IMR-90 (cell line): ENCODE measurements at regions not wholly inside any gene's neighbourhood (a gene's known extent, or its start where the extent isn't known, plus 50 kb on each side); places are given as distances from the start of the nearest gene placed in this dataset.

Experiments
- CTCF ChIP-seq: conservative IDR thresholded peaks from 2 replicates; pipeline ENCODE4 v1.5.1; 2012; ENCODE audit warnings: mild to moderate bottlenecking, low read depth, low read length, improper control_type of control experiment
- ELK1 ChIP-seq: fragments of 150-350 bp; IDR thresholded peaks from 2 replicates; pipeline ENCODE4 v1.6.1; 2016; ENCODE audit warnings: low read depth, mild to moderate bottlenecking, low read length, moderate library complexity, borderline replicate concordance
- MAFK ChIP-seq: IDR thresholded peaks from 2 replicates; pipeline ENCODE4 v1.6.1; 2012; ENCODE audit warnings: low read depth, low read length, improper control_type of control experiment
- MAZ ChIP-seq: IDR thresholded peaks from 2 replicates; pipeline ENCODE4 v1.6.1; 2012; ENCODE audit warnings: low read depth, mild to moderate bottlenecking, low read length, improper control_type of control experiment, moderate library complexity, borderline replicate concordance
- POLR2A ChIP-seq: IDR thresholded peaks from 2 replicates; pipeline ENCODE4 v1.6.1; 2012; ENCODE audit warnings: mild to moderate bottlenecking, low read depth, low read length
- RAD21 ChIP-seq: IDR thresholded peaks from 2 replicates; pipeline ENCODE4 v1.6.1; 2012; ENCODE audit warnings: low read length, improper control_type of control experiment
- RCOR1 ChIP-seq: IDR thresholded peaks from 2 replicates; pipeline ENCODE4 v1.6.1; 2012; ENCODE audit warnings: mild to moderate bottlenecking, low read length, improper control_type of control experiment; ENCODE audit not compliant: insufficient replicate concordance
- RFX5 ChIP-seq: IDR thresholded peaks from 2 replicates; pipeline ENCODE4 v1.8.0; 2012; ENCODE audit warnings: low read depth, mild to moderate bottlenecking, low read length, moderate library complexity
- USF2 ChIP-seq: fragments of 150-350 bp; IDR thresholded peaks from 2 replicates; pipeline ENCODE4 v1.6.1; 2017; ENCODE audit warnings: mild to moderate bottlenecking, antibody characterized with exemption, low read length, low read depth

DNA sequence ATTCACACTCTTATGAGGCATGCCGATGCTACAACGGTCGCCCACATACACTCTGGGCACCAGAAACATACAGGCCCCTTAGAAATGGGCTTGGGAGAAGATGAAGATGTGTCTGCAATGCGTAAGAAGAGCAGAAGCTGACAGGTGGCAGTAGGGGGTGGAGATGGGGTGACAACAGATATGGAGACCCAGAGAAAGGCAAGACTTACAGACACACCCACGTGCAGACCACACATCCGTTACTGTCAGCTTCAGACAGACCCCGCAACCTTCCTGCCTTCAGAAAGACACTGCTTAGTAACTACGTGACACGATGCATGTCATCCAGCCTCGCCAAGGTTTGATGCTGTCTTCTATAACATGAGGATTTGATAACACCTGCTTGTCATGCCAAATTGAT lies 89.5 kb downstream of the ZFP36L2 start:
- TF ChIP-seq CTCF (no peak), USF2 (no peak), RAD21 (no peak), RFX5 (no peak), RCOR1 (no peak), POLR2A (no peak), MAZ (no peak), MAFK (no peak), ELK1 (no peak)
